PC-9 (cell line): ENCODE measurements at regions not wholly inside any gene's neighbourhood (a gene's known extent, or its start where the extent isn't known, plus 50 kb on each side); places are given as distances from the start of the nearest gene placed in this dataset.

Source experiments
- BruUV-seq: library from RNA; stranded (reverse); fragments of 400-500 nt; replicated peaks from 2 replicates; lab custom pipeline; 2021; lab: Mats Ljungman, UMichigan
- CTCF ChIA-PET: fragments of 300-600 bp; sonication (Branson Sonifier 250); formaldehyde crosslinking; loops from one replicate; lab custom pipeline; 2022; ENCODE audit warnings: antibody characterized with exemption; lab: Charles Lee
- POLR2A ChIA-PET: fragments of 300-600 bp; sonication (Branson Sonifier 250); formaldehyde crosslinking; loops from one replicate; lab custom pipeline; 2022; ENCODE audit warnings: antibody characterized with exemption; ENCODE audit not compliant: unreplicated experiment; lab: Charles Lee
- DNase-seq, 2 experiments: peaks; one replicate each; pipeline versions ENCODE4 v3.0.0 to v3.0.0-alpha.2; 2015 to 2022; ENCODE audit warnings: mixed read lengths in 1 of 2
- H2AFZ ChIP-seq: fragments of 200-600 bp; sonication (generic); 2 replicates; pipeline ENCODE4 v1.8.1; 2017; ENCODE audit warnings: antibody characterized with exemption
- H3F3A ChIP-seq: fragments of 200-600 bp; sonication (generic); 2 replicates; pipeline ENCODE4 v1.8.1; 2017; ENCODE audit warnings: antibody characterized with exemption, mild to moderate bottlenecking, low read depth; ENCODE audit not compliant: insufficient read depth
- H3K27ac ChIP-seq: fragments of 200-600 bp; sonication (generic); 2 replicates; pipeline ENCODE4 v1.6.1; 2016; ENCODE audit warnings: mixed run types
- H3K27me3 ChIP-seq: fragments of 200-600 bp; sonication (generic); 2 replicates; pipeline ENCODE4 v1.6.1; 2016; ENCODE audit warnings: low read depth, mixed run types; ENCODE audit not compliant: insufficient read depth
- H3K36me3 ChIP-seq: fragments of 200-600 bp; sonication (generic); 2 replicates; pipeline ENCODE4 v1.6.1; 2016; ENCODE audit warnings: low read depth, mixed run types
- H3K4me1 ChIP-seq: fragments of 200-600 bp; sonication (generic); replicated peaks from 2 replicates; pipeline ENCODE4 v1.6.1; 2016; ENCODE audit warnings: mixed run types; ENCODE audit not compliant: insufficient read depth
- H3K4me2 ChIP-seq: fragments of 200-600 bp; sonication (generic); 2 replicates; pipeline ENCODE4 v1.6.1; 2017; ENCODE audit warnings: mixed run types
- H3K4me3 ChIP-seq: fragments of 200-600 bp; sonication (generic); 2 replicates; pipeline ENCODE4 v1.6.1; 2016; ENCODE audit warnings: mixed run types
- H3K79me2 ChIP-seq: fragments of 200-600 bp; sonication (generic); 2 replicates; pipeline ENCODE4 v1.6.1; 2017; ENCODE audit warnings: low read depth, mixed run types
- H3K9me2 ChIP-seq: fragments of 200-600 bp; sonication (generic); 2 replicates; pipeline ENCODE4 v1.8.1; 2017; ENCODE audit warnings: mild to moderate bottlenecking; ENCODE audit not compliant: insufficient read depth
- H3K9me3 ChIP-seq: fragments of 200-600 bp; sonication (generic); 2 replicates; pipeline ENCODE4 v1.8.1; 2016; ENCODE audit warnings: low read depth; ENCODE audit not compliant: insufficient read depth
- H4K20me1 ChIP-seq: fragments of 200-600 bp; sonication (generic); 2 replicates; pipeline ENCODE4 v1.8.1; 2017; ENCODE audit not compliant: insufficient read depth
- CTCF ChIP-seq: fragments of 200-600 bp; sonication (generic); conservative IDR thresholded peaks from 2 replicates; pipeline ENCODE4 v1.6.1; 2017; ENCODE audit warnings: mixed run types, antibody characterized with exemption, mild to moderate bottlenecking, moderate library complexity
- EZH2 ChIP-seq: fragments of 200-600 bp; sonication (generic); IDR thresholded peaks from 2 replicates; pipeline ENCODE4 v1.8.0; 2017; ENCODE audit warnings: antibody characterized with exemption, low read depth
- intact Hi-C: fragments of 100-400 bp; cut with micrococcal nuclease; formaldehyde crosslinking; loops from one replicate; pipeline ENCODE4 v1.10.0; 2022; ENCODE audit not compliant: unreplicated experiment

- H3K79me2 ChIP-seq, result no peaks in the 10 kb centered on the region
- BruUV-seq, result no TSS peak
- H3K4me3 ChIP-seq, result no peak overlapping the region
- no peak for TF ChIP-seq EZH2
- no peak for TF ChIP-seq CTCF
- 0 out of 2 replicates have a peak, but pooled peaks cover 8% of the 10 kb centered on the region for H3K4me1 ChIP-seq
- no peaks in the 10 kb centered on the region for H4K20me1 ChIP-seq
- intact Hi-C loops, result no loop called here
- H3K9me3 ChIP-seq, result peaks cover 5% of the 10 kb centered on the region; the same call in 1 of the 2 replicates
- H3K9me2 ChIP-seq, result no peaks in the 10 kb centered on the region
- 0 out of 2 replicates have a peak overlapping the region, but pooled peaks have one; percentile 26 for H3K4me2 ChIP-seq
- no peaks in the 10 kb centered on the region for H3K27me3 ChIP-seq
- peak; percentile 50 to 85 for DNase-seq
- peaks cover 16% of the 10 kb centered on the region; the same call in 1 of the 2 replicates for H3F3A ChIP-seq
- ChIA-PET POLR2A (no interaction called here), CTCF (no interaction called here)
- no peak overlapping the region; the same call in 1 of the 2 replicates for H2AFZ ChIP-seq
- H3K36me3 ChIP-seq, result peaks cover 4% of the 10 kb centered on the region; the same call in 1 of the 2 replicates
- H3K27ac ChIP-seq, result peak overlapping the region; percentile 77
Observed at GRCh38 chr14:44316647-44317440, 190.2 kb downstream of the FSCB start.

- intact Hi-C loops, result no loop called here
- Histone ChIP-seq H3K79me2 (no peaks in the 10 kb centered on the region), H2AFZ (no peak overlapping the region), H3K27me3 (no peaks in the 10 kb centered on the region), H3K4me3 (no peak overlapping the region), H3F3A (no peaks in the 10 kb centered on the region), H3K27ac (no peak overlapping the region), H3K4me2 (no peak overlapping the region), H4K20me1 (no peaks in the 10 kb centered on the region), H3K36me3 (no peaks in the 10 kb centered on the region), H3K9me3 (no peaks in the 10 kb centered on the region), H3K9me2 (no peaks in the 10 kb centered on the region), H3K4me1 (no peaks in the 10 kb centered on the region)
- ChIA-PET POLR2A (no interaction called here), CTCF (no interaction called here)
- no peak for TF ChIP-seq CTCF
- TF ChIP-seq EZH2, result no peak
- no peak for DNase-seq
- BruUV-seq, result no TSS peak
Observed at GRCh38 chr14:44309331-44309730, 197.8 kb downstream of the FSCB start.

- no peaks in the 10 kb centered on the region for H3K4me1 ChIP-seq
- H4K20me1 ChIP-seq, result no peaks in the 10 kb centered on the region
- no peak for DNase-seq
- no peaks in the 10 kb centered on the region for H3K27me3 ChIP-seq
- no peak overlapping the region for H2AFZ ChIP-seq
- ChIA-PET CTCF (no interaction called here), POLR2A (no interaction called here)
- no peaks in the 10 kb centered on the region for H3K36me3 ChIP-seq
- intact Hi-C loops, result no loop called here
- no peak overlapping the region for H3K4me3 ChIP-seq
- H3K79me2 ChIP-seq, result no peaks in the 10 kb centered on the region
- no peak overlapping the region for H3K27ac ChIP-seq
- no TSS peak for BruUV-seq
- no peaks in the 10 kb centered on the region for H3F3A ChIP-seq
- no peak for TF ChIP-seq CTCF
- no peak for TF ChIP-seq EZH2
- H3K9me3 ChIP-seq, result no peaks in the 10 kb centered on the region
- no peaks in the 10 kb centered on the region for H3K9me2 ChIP-seq
- H3K4me2 ChIP-seq, result no peak overlapping the region
Observed at GRCh38 chr14:44300916-44301315, 206.2 kb downstream of the FSCB start.
